H1 (cell line): ENCODE measurements at regions not wholly inside any gene's neighbourhood (a gene's known extent, or its start where the extent isn't known, plus 50 kb on each side); places are given as distances from the start of the nearest gene placed in this dataset.

ENCODE experiments used
- CTCF ChIA-PET: fragments of 300-600 bp; sonication (Branson Sonifier 250); formaldehyde crosslinking; loops from one replicate; lab custom pipeline; 2021; ENCODE audit not compliant: partially characterized antibody; lab: Charles Lee
- POLR2A ChIA-PET: fragments of 300-600 bp; sonication (Branson Sonifier 250); formaldehyde crosslinking; loops from one replicate; lab custom pipeline; 2021; ENCODE audit warnings: inconsistent platforms; ENCODE audit not compliant: partially characterized antibody; lab: Charles Lee
- DNase-seq, 2 experiments: peaks; one replicate each; pipeline versions ENCODE4 v3.0.0 to v3.0.0-alpha.2; 2010 to 2022; ENCODE audit warnings: low spot score in 2 of 2, low read depth in 1 of 2, mixed read lengths in 1 of 2
- FAIRE-seq: peaks from 2 replicates; lab custom pipeline; 2011; peaks lifted over from hg19 to GRCh38; lab: Jason Lieb, UNC
- H2AFZ ChIP-seq: 2 replicates; pipeline ENCODE4 v1.8.1; 2012; ENCODE audit warnings: low read length, inconsistent platforms
- H2AK5ac ChIP-seq: 2 replicates; pipeline ENCODE4 v1.6.1; 2013; ENCODE audit warnings: low read depth, low read length
- H2BK120ac ChIP-seq: replicated peaks from 2 replicates; pipeline ENCODE3; 2013; ENCODE audit warnings: low read depth, low read length, inconsistent platforms
- H2BK12ac ChIP-seq: 2 replicates; pipeline ENCODE4 v1.6.1; 2013; ENCODE audit warnings: low read depth, low read length
- H2BK15ac ChIP-seq: 2 replicates; pipeline ENCODE4 v1.6.1; 2013; ENCODE audit warnings: low read length
- H2BK20ac ChIP-seq: 2 replicates; pipeline ENCODE4 v1.6.1; 2013; ENCODE audit warnings: low read length
- H2BK5ac ChIP-seq: 2 replicates; pipeline ENCODE4 v1.6.1; 2013; ENCODE audit warnings: low read depth, low read length
- H3K14ac ChIP-seq: 2 replicates; pipeline ENCODE4 v1.6.1; 2013; ENCODE audit warnings: inconsistent platforms; ENCODE audit not compliant: insufficient read length
- H3K18ac ChIP-seq: 2 replicates; pipeline ENCODE4 v1.6.1; 2013; ENCODE audit warnings: low read length; ENCODE audit errors: extremely low read depth
- H3K23ac ChIP-seq: 2 replicates; pipeline ENCODE4 v1.6.1; 2013; ENCODE audit warnings: inconsistent platforms; ENCODE audit not compliant: insufficient read length
- H3K23me2 ChIP-seq: 2 replicates; pipeline ENCODE4 v1.6.1; 2013; ENCODE audit warnings: low read depth, low read length
- H3K27ac ChIP-seq: 2 replicates; pipeline ENCODE4 v1.6.1; 2011; ENCODE audit warnings: low read depth, low read length, inconsistent platforms
- H3K27me3 ChIP-seq, 4 experiments: replicated peaks in 1 of 4; 1 replicate in 1 of 4; 2 replicates in 3 of 4; pipeline versions ENCODE4 v1.6.1 to v1.8.1; 2011 to 2013; ENCODE audit warnings: low read length in 3 of 4, mild to moderate bottlenecking in 3 of 4, inconsistent platforms in 2 of 4, mixed read lengths in 2 of 4, moderate library complexity in 1 of 4; ENCODE audit not compliant: control insufficient read depth in 3 of 4, insufficient read depth in 3 of 4; ENCODE audit errors: extremely low read depth in 1 of 4
- H3K36me3 ChIP-seq, 4 experiments: 2 replicates each; pipeline versions ENCODE4 v1.6.1 to v1.8.1; 2011 to 2013; ENCODE audit warnings: mild to moderate bottlenecking in 4 of 4, low read length in 3 of 4, moderate library complexity in 2 of 4, control low read depth in 1 of 4, inconsistent platforms in 1 of 4; ENCODE audit not compliant: insufficient read depth in 4 of 4, control insufficient read depth in 2 of 4
- H3K4ac ChIP-seq: replicated peaks from 2 replicates; pipeline ENCODE3; 2013; ENCODE audit warnings: low read length, low read depth, mixed read lengths, inconsistent platforms; ENCODE audit not compliant: insufficient read length
- H3K4me1 ChIP-seq, 4 experiments: replicated peaks in 1 of 4; 1 replicate in 1 of 4; 2 replicates in 3 of 4; pipeline versions ENCODE4 v1.6.1 to v1.8.1; 2011 to 2013; ENCODE audit warnings: low read length in 3 of 4, inconsistent platforms in 2 of 4, mixed read lengths in 1 of 4; ENCODE audit not compliant: insufficient read depth in 4 of 4, control insufficient read depth in 3 of 4
- H3K4me2 ChIP-seq, 2 experiments: 2 replicates each; pipeline versions ENCODE4 v1.6.1 to v1.8.1; 2011 to 2013; ENCODE audit warnings: low read depth in 2 of 2, low read length in 2 of 2, control low read depth in 1 of 2, inconsistent platforms in 1 of 2, mild to moderate bottlenecking in 1 of 2; ENCODE audit not compliant: insufficient read depth in 1 of 2
- H3K4me3 ChIP-seq, 4 experiments: fragments of 200-600, 300-600 bp in 1 of 4; sonication (generic), shearing (Covaris generic), sonication (Bioruptor Twin) in 1 of 4; 2 replicates each; pipeline versions ENCODE4 v1.5.1 to v1.8.1; 2011 to 2016; ENCODE audit warnings: low read length in 4 of 4, low read depth in 3 of 4, control low read depth in 2 of 4, inconsistent platforms in 2 of 4, mild to moderate bottlenecking in 2 of 4, mixed read lengths in 1 of 4, moderate library complexity in 1 of 4; ENCODE audit not compliant: insufficient read depth in 2 of 4; ENCODE audit errors: extremely low read depth in 1 of 4
- H3K56ac ChIP-seq: replicated peaks from 2 replicates; pipeline ENCODE3; 2013; ENCODE audit warnings: low read depth, mild to moderate bottlenecking, mixed read lengths, low read length, inconsistent platforms; ENCODE audit not compliant: insufficient read length
- H3K79me1 ChIP-seq: 2 replicates; pipeline ENCODE4 v1.6.1; 2013; ENCODE audit warnings: low read depth, low read length, control low read depth
- H3K79me2 ChIP-seq, 2 experiments: 2 replicates each; pipeline versions ENCODE4 v1.6.1 to v1.8.1; 2012 to 2013; ENCODE audit warnings: low read length in 2 of 2, mild to moderate bottlenecking in 2 of 2, inconsistent platforms in 1 of 2; ENCODE audit not compliant: insufficient read depth in 2 of 2, control insufficient read depth in 1 of 2
- H3K9ac ChIP-seq, 4 experiments: replicated peaks in 1 of 4; 1 replicate in 1 of 4; 2 replicates in 3 of 4; pipeline versions ENCODE4 v1.6.1 to v1.8.1; 2011 to 2013; ENCODE audit warnings: low read depth in 3 of 4, low read length in 3 of 4, control low read depth in 2 of 4, mild to moderate bottlenecking in 2 of 4, moderate library complexity in 2 of 4, inconsistent platforms in 1 of 4; ENCODE audit errors: extremely low read depth in 1 of 4
- H3K9me3 ChIP-seq, 2 experiments: 2 replicates each; pipeline versions ENCODE4 v1.6.1 to v1.8.1; 2012 to 2013; ENCODE audit warnings: mild to moderate bottlenecking in 2 of 2, moderate library complexity in 2 of 2, control low read depth in 1 of 2, inconsistent platforms in 1 of 2, low read depth in 1 of 2, low read length in 1 of 2, mixed read lengths in 1 of 2; ENCODE audit not compliant: insufficient read depth in 2 of 2
- H4K20me1 ChIP-seq, 2 experiments: replicated peaks in 1 of 2; 2 replicates each; pipeline versions ENCODE3 to v1.8.1; 2011 to 2013; ENCODE audit warnings: inconsistent platforms in 2 of 2, low read length in 2 of 2, mild to moderate bottlenecking in 1 of 2; ENCODE audit not compliant: insufficient read depth in 2 of 2, control insufficient read depth in 1 of 2
- H4K5ac ChIP-seq: 2 replicates; pipeline ENCODE4 v1.6.1; 2013; ENCODE audit warnings: low read length, low read depth, mixed read lengths, inconsistent platforms; ENCODE audit not compliant: insufficient read length
- H4K8ac ChIP-seq: 2 replicates; pipeline ENCODE4 v1.8.0; 2013; ENCODE audit warnings: mild to moderate bottlenecking, moderate library complexity, low read length, inconsistent platforms; ENCODE audit not compliant: insufficient read depth; ENCODE audit errors: extremely low read depth
- H4K91ac ChIP-seq: replicated peaks from 2 replicates; pipeline ENCODE3; 2013; ENCODE audit warnings: low read length, mixed read lengths, inconsistent platforms; ENCODE audit not compliant: insufficient read length
- CREB1 ChIP-seq: IDR thresholded peaks from 2 replicates; pipeline ENCODE4 v1.6.1; 2012; ENCODE audit warnings: inconsistent platforms
- RXRA ChIP-seq: IDR thresholded peaks from 2 replicates; pipeline ENCODE4 v1.6.1; 2011; ENCODE audit warnings: low read depth, mild to moderate bottlenecking, low read length, moderate library complexity; ENCODE audit not compliant: insufficient read depth
- SIN3A ChIP-seq, 2 experiments: IDR thresholded peaks in 1 of 2; conservative IDR thresholded peaks in 1 of 2; 2 replicates each; pipeline ENCODE4 v1.6.1; 2011 to 2012; ENCODE audit warnings: low read length in 2 of 2, improper control_type of control experiment in 1 of 2, low read depth in 1 of 2, mild to moderate bottlenecking in 1 of 2
- SP2 ChIP-seq: IDR thresholded peaks from 2 replicates; pipeline ENCODE4 v1.6.1; 2012; ENCODE audit warnings: mild to moderate bottlenecking, low read length, inconsistent platforms
- WGBS, 2 experiments: shearing (Covaris generic) in 1 of 2; methylation state at CpG; one replicate each; pipeline versions ENCODE4 v1.1.6 to v1.1.7; 2013 to 2015; ENCODE audit warnings: low lambda C conversion rate in 2 of 2, mixed read lengths in 2 of 2, inconsistent platforms in 1 of 2, low coverage in 1 of 2, missing lambda C conversion rate in 1 of 2; ENCODE audit not compliant: insufficient replicate concordance in 2 of 2, insufficient coverage in 1 of 2, insufficient read length in 1 of 2; ENCODE audit errors: extremely low coverage in 1 of 2, missing lambda C conversion rate in 1 of 2; 5-methylcytosine and 5-hydroxymethylcytosine counted together
- TF ChIP-seq, protein P1 (sequence below): IDR thresholded peaks from 2 replicates; pipeline ENCODE4 v1.6.1; 2011; ENCODE audit warnings: low read depth, mild to moderate bottlenecking, low read length; ENCODE audit not compliant: insufficient read depth
- TF ChIP-seq, protein P2 (sequence below), 3 experiments: IDR thresholded peaks; 1 replicate in 2 of 3; 2 replicates in 1 of 3; pipeline versions ENCODE4 v1.5.1 to v1.6.1; 2011; ENCODE audit warnings: low read length in 3 of 3, mild to moderate bottlenecking in 3 of 3, inconsistent platforms in 2 of 3, low read depth in 1 of 3, moderate library complexity in 1 of 3; ENCODE audit not compliant: insufficient read depth in 1 of 3; ENCODE audit errors: control extremely low read depth in 1 of 3
- TF ChIP-seq, protein P3 (sequence below): IDR thresholded peaks from 2 replicates; pipeline ENCODE4 v1.6.1; 2011; ENCODE audit warnings: low read length, improper control_type of control experiment

DNA sequence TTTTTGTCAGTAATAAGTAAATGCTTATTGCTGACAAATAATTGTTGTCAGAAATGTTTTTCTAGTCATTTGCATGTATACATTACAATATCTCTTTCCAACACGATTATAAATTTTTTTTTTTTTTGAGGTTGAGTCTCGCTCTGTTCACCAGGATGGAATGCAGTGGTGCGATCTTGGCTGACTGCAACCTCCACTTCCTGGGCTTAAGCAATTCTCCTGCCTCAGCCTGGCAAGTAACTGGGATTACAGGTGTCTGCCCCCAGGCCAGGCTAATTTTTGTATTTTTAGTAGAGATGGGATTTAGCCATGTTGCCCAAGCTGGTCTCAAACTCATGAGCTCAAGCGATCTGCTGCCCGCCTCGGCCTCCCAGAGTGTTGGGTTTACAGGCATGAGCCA is 72.0 kb upstream of the ATF3 start:
- H4K91ac ChIP-seq, result no peak overlapping the region
- H2BK12ac ChIP-seq, result no peak overlapping the region
- H3K18ac ChIP-seq, result no peak overlapping the region
- H3K4me3 ChIP-seq, result no peak overlapping the region
- H3K9me3 ChIP-seq, result peaks cover 6 to 9% of the 10 kb centered on the region in 2 experiments; a peak in 1 of 4 replicates
- no peak overlapping the region for H2BK5ac ChIP-seq
- no peak overlapping the region for H2BK120ac ChIP-seq
- WGBS, 2 experiments, result 92% methylated on average over 6 of the region's 6 CpGs; no CpG with 5 or more reads in 1 of the 2 experiments
- no peak overlapping the region for H3K27ac ChIP-seq
- no peaks in the 10 kb centered on the region for H3K23me2 ChIP-seq
- H2AK5ac ChIP-seq, result no peak overlapping the region
- no peaks in the 10 kb centered on the region for H3K27me3 ChIP-seq
- H3K79me1 ChIP-seq, result no peaks in the 10 kb centered on the region
- FAIRE-seq (no peak), DNase-seq (no peak)
- H3K4me1 ChIP-seq, result no peaks in the 10 kb centered on the region
- H2AFZ ChIP-seq, result no peak overlapping the region
- H3K36me3 ChIP-seq, result no peaks in the 10 kb centered on the region
- ChIA-PET POLR2A (no interaction called here), CTCF (interaction anchor here (0.8 kb wide), 1 partner anchor 30 kb away, joined by 4 read pairs; no protein-coding TSS in a partner anchor)
- no peak overlapping the region for H3K9ac ChIP-seq
- H3K4me2 ChIP-seq, result no peak overlapping the region
- no peak overlapping the region for H2BK20ac ChIP-seq
- no peak overlapping the region for H4K8ac ChIP-seq
- no peak for TF ChIP-seq SIN3A (conservative IDR thresholded peaks at IDR 0.05 in 1 of 2, IDR thresholded peaks at IDR 0.05 in 1 of 2; ENCODE audit: low read depth in 1 of 2, low read length in 2 of 2)
- TF ChIP-seq CREB1, result no peak
- TF ChIP-seq SP2, result no peak
- TF ChIP-seq, protein P1, sequence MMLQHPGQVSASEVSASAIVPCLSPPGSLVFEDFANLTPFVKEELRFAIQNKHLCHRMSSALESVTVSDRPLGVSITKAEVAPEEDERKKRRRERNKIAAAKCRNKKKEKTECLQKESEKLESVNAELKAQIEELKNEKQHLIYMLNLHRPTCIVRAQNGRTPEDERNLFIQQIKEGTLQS, result no peak
- no peak for TF ChIP-seq RXRA
- TF ChIP-seq, protein P2, sequence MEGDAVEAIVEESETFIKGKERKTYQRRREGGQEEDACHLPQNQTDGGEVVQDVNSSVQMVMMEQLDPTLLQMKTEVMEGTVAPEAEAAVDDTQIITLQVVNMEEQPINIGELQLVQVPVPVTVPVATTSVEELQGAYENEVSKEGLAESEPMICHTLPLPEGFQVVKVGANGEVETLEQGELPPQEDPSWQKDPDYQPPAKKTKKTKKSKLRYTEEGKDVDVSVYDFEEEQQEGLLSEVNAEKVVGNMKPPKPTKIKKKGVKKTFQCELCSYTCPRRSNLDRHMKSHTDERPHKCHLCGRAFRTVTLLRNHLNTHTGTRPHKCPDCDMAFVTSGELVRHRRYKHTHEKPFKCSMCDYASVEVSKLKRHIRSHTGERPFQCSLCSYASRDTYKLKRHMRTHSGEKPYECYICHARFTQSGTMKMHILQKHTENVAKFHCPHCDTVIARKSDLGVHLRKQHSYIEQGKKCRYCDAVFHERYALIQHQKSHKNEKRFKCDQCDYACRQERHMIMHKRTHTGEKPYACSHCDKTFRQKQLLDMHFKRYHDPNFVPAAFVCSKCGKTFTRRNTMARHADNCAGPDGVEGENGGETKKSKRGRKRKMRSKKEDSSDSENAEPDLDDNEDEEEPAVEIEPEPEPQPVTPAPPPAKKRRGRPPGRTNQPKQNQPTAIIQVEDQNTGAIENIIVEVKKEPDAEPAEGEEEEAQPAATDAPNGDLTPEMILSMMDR (IDR thresholded peaks at IDR 0.05; ENCODE audit: control extremely low read depth in 1 of 3, insufficient read depth in 1 of 3, low read depth in 1 of 3, low read length in 3 of 3), result no peak
- TF ChIP-seq, protein P3, sequence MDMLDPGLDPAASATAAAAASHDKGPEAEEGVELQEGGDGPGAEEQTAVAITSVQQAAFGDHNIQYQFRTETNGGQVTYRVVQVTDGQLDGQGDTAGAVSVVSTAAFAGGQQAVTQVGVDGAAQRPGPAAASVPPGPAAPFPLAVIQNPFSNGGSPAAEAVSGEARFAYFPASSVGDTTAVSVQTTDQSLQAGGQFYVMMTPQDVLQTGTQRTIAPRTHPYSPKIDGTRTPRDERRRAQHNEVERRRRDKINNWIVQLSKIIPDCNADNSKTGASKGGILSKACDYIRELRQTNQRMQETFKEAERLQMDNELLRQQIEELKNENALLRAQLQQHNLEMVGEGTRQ, result no peak
- no peak overlapping the region for H4K5ac ChIP-seq
- no peaks in the 10 kb centered on the region for H4K20me1 ChIP-seq
- no peak overlapping the region for H3K23ac ChIP-seq
- H3K56ac ChIP-seq, result no peak overlapping the region
- no peak overlapping the region for H2BK15ac ChIP-seq
- H3K14ac ChIP-seq, result no peak overlapping the region
- no peaks in the 10 kb centered on the region for H3K79me2 ChIP-seq
- H3K4ac ChIP-seq, result no peak overlapping the region
